ENCODE measurements at regions not wholly inside any gene's neighbourhood (a gene's known extent, or its start where the extent isn't known, plus 50 kb on each side); places are given as distances from the start of the nearest gene placed in this dataset.
A peak's percentile ranks its signal among the peaks of the same experiment; 100 is the strongest.

DNA sequence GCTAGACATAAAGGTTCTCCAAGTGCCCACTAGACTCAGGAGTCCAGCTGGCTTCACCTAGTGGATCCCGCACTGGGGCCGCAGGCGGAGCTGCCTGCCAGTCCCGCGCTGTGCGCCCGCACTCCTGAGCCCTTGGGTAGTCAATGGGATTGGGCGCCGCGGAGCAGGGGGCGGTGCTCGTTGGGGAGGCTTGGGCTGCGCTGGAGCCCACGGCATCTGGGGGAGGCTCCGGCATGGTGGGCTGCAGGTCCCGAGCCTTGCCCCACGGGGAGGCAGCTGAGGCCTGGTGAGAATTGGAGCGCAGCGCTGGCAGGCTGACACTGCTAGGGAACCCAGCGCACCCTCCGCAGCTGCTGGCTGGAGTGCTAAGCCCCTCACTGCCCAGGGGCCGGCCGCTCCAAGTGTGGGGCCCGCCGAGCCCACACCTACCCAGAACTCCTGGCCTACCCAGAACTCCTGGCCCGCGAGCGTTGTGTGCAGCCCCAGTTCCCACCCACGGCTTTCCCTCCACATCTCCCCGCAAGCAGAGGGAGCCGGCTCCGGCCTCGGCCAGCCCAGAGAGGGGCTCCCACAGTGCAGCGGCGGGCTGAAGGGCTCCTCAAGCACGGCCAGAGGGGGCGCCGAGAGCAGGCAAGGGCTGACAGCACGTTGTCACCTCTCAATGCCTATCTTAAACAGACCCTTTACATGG is 260.7 kb upstream of the DMRT1 start:
- H3K4me3 ChIP-seq (replicated peaks; ENCODE audit: low read depth, low read length): no peak overlapping the region
- no peak for DNase-seq (ENCODE audit: extremely low read depth, insufficient read length)
- TF ChIP-seq, protein P1, sequence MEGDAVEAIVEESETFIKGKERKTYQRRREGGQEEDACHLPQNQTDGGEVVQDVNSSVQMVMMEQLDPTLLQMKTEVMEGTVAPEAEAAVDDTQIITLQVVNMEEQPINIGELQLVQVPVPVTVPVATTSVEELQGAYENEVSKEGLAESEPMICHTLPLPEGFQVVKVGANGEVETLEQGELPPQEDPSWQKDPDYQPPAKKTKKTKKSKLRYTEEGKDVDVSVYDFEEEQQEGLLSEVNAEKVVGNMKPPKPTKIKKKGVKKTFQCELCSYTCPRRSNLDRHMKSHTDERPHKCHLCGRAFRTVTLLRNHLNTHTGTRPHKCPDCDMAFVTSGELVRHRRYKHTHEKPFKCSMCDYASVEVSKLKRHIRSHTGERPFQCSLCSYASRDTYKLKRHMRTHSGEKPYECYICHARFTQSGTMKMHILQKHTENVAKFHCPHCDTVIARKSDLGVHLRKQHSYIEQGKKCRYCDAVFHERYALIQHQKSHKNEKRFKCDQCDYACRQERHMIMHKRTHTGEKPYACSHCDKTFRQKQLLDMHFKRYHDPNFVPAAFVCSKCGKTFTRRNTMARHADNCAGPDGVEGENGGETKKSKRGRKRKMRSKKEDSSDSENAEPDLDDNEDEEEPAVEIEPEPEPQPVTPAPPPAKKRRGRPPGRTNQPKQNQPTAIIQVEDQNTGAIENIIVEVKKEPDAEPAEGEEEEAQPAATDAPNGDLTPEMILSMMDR (IDR thresholded peaks at IDR 0.05; ENCODE audit: insufficient read depth, low read length, poor library complexity, severe bottlenecking): no peak
- H3K27me3 ChIP-seq (replicated peaks; ENCODE audit: control insufficient read depth, insufficient read depth, low read length): no peaks in the 10 kb centered on the region
- H3K36me3 ChIP-seq (ENCODE audit: control insufficient read depth, insufficient read depth, low read length): no peaks in the 10 kb centered on the region

DNA sequence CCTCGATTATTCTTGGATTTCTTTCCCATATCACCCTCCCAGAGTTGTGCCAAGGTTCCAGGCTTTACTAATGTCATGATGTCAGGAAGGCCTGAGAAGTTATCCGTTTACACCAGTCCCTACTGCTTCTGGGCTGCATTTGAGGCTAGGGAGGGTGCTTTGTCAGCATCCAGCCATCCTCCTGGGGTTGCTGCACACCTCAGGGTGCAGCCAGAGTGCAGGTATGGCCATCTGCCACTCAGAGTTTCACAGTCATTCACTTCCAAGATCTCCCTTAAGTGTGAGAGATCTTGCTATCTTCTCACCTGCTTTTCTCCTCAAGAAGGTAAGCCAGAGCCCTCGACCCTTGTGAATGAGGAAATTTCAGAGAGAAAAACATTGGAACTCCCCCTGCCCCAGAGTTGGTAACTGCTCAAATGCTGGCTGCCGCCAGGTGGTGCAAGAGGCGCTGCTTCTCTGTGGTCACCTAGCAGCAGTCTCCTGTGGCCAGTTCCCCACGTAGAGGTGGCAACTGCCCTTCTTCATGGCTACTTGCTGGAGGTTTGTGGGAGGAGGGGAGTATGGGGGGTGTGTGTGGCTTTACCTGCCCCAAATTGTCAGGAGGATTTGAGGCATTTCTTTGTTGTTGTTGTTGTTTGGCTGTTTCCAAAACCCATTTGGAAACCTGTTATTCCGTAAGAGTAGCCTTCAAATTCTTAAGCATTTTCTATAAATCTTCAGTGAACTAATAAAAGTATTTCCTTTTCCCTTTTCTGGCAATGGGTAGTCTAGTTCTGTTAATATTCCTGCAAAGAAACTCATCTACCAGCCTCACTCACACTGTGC is 259.6 kb upstream of the DMRT1 start:
- Histone ChIP-seq H3K27me3 (replicated peaks; ENCODE audit: control insufficient read depth, insufficient read depth, low read length) (no peaks in the 10 kb centered on the region), H3K4me3 (replicated peaks; ENCODE audit: low read depth, low read length) (no peak overlapping the region), H3K36me3 (ENCODE audit: control insufficient read depth, insufficient read depth, low read length) (no peaks in the 10 kb centered on the region)
- TF ChIP-seq, protein P1 (IDR thresholded peaks at IDR 0.05; ENCODE audit: insufficient read depth, low read length, poor library complexity, severe bottlenecking): peak; percentile 70
- no peak for DNase-seq (ENCODE audit: extremely low read depth, insufficient read length)

DNA sequence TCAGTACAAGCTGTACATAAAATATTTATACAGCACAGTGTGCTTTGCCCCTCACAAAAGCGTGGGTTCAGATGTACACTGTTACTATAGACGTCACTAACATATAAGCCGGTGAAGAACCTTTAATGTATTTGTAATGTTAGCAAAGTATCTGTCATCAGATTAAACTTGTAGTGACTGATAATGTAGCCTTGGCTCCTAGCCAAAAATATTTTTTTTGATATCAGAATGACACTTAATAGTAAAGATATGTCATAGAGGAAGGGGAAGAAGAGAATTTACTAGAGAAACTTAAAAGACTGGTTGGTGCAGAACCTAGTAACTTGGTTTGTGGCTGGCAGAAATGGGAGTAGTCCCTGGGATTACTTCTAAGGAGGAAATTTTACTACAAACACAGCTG is 258.7 kb upstream of the DMRT1 start:
- TF ChIP-seq, protein P1 (IDR thresholded peaks at IDR 0.05; ENCODE audit: insufficient read depth, low read length, poor library complexity, severe bottlenecking): no peak
- H3K4me3 ChIP-seq (replicated peaks; ENCODE audit: low read depth, low read length): no peak overlapping the region
- H3K27me3 ChIP-seq (replicated peaks; ENCODE audit: control insufficient read depth, insufficient read depth, low read length): no peaks in the 10 kb centered on the region
- DNase-seq (ENCODE audit: extremely low read depth, insufficient read length): no peak
- H3K36me3 ChIP-seq (ENCODE audit: control insufficient read depth, insufficient read depth, low read length): no peaks in the 10 kb centered on the region

DNA sequence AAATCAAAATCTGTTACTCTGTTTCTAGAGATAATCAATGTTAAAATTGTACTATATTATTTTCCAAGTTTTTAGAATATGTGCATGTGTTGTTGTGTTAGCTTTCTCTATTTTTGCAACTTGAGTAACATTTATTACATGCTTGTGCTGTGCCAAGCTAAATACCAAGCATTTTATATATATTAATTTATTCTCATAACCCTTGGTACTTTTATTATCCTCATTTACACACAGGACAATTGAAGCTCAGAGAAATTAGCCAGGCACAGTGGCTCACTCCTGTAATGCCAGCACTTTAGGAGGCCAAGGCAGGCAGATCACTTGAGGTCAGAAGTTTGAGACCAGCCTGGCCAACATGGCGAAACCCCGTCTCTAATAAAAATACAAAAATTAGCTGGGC is 254.0 kb upstream of the DMRT1 start:
- H3K4me3 ChIP-seq (replicated peaks; ENCODE audit: low read depth, low read length): no peak overlapping the region
- TF ChIP-seq, protein P1 (IDR thresholded peaks at IDR 0.05; ENCODE audit: insufficient read depth, low read length, poor library complexity, severe bottlenecking): no peak
- DNase-seq (ENCODE audit: extremely low read depth, insufficient read length): no peak

DNA sequence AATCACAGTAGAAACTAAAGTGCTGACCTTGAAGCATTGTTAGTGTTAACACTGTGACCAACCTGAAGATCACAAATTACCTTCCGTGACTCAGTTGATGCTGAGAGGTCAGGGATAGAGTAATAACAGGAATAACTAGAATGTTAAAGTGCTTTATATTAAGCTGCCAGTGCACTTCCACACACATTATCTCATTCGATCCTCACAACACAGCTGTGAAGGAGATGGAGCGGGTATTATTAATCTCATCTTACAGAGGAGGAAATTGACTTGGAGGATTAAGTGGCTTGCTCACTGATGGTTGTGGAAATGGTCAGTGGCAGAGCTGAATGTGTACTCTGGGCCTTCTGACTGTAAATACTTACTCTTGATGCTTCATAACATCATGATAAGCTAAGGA is 252.5 kb upstream of the DMRT1 start:
- Histone ChIP-seq H3K27me3 (replicated peaks; ENCODE audit: control insufficient read depth, insufficient read depth, low read length) (no peaks in the 10 kb centered on the region; the same call in 1 of the 2 replicates), H3K4me3 (replicated peaks; ENCODE audit: low read depth, low read length) (no peak overlapping the region), H3K36me3 (ENCODE audit: control insufficient read depth, insufficient read depth, low read length) (no peaks in the 10 kb centered on the region)
- no peak for DNase-seq (ENCODE audit: extremely low read depth, insufficient read length)
- TF ChIP-seq, protein P1 (IDR thresholded peaks at IDR 0.05; ENCODE audit: insufficient read depth, low read length, poor library complexity, severe bottlenecking): no peak

More for the DNA sequence above, 254.0 kb upstream of the DMRT1 start:
- Histone ChIP-seq H3K36me3 (ENCODE audit: control insufficient read depth, insufficient read depth, low read length) (no peaks in the 10 kb centered on the region), H3K27me3 (replicated peaks; ENCODE audit: control insufficient read depth, insufficient read depth, low read length) (no peaks in the 10 kb centered on the region; the same call in 1 of the 2 replicates)
